GM20000 (cell line): ENCODE measurements at regions not wholly inside any gene's neighbourhood (a gene's known extent, or its start where the extent isn't known, plus 50 kb on each side); places are given as distances from the start of the nearest gene placed in this dataset.

Experiments
- DNase-seq: peaks from one replicate; pipeline ENCODE4 v3.0.0; 2012; ENCODE audit warnings: low spot score
- TF ChIP-seq, protein P1 (sequence below): IDR thresholded peaks from 2 replicates; pipeline ENCODE4 v1.5.1; 2012; ENCODE audit warnings: mild to moderate bottlenecking, control low read depth; ENCODE audit errors: extremely low read depth, missing control alignments

GRCh38 chr14:83041224-83041623, 1507.6 kb upstream of the SEL1L start:
- TF ChIP-seq, protein P1, sequence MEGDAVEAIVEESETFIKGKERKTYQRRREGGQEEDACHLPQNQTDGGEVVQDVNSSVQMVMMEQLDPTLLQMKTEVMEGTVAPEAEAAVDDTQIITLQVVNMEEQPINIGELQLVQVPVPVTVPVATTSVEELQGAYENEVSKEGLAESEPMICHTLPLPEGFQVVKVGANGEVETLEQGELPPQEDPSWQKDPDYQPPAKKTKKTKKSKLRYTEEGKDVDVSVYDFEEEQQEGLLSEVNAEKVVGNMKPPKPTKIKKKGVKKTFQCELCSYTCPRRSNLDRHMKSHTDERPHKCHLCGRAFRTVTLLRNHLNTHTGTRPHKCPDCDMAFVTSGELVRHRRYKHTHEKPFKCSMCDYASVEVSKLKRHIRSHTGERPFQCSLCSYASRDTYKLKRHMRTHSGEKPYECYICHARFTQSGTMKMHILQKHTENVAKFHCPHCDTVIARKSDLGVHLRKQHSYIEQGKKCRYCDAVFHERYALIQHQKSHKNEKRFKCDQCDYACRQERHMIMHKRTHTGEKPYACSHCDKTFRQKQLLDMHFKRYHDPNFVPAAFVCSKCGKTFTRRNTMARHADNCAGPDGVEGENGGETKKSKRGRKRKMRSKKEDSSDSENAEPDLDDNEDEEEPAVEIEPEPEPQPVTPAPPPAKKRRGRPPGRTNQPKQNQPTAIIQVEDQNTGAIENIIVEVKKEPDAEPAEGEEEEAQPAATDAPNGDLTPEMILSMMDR: no peak
- DNase-seq: no peak

GRCh38 chr14:83042858-83043257, 1509.2 kb upstream of the SEL1L start:
- TF ChIP-seq, protein P1: no peak
- DNase-seq: no peak

DNA sequence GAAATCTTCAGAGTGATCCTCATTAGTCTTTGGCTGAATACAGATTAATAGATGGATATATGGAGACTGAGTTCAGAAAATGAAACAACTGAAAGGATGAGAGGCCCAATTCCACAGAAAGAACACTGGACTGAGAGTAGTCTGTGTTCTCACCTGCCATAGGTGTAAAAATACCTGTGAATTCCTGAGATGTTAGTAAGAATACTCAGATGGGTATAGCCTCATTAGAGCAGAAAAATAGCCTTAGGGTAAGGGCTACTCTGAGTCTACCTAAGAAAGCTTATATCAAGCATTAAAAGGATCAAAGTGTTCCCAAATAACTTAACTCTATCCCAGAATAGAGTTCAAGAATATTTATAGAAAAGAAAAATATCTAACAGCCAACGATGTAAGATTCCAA, 1510.3 kb upstream of the SEL1L start:
- TF ChIP-seq, protein P1: no peak
- no peak for DNase-seq

GRCh38 chr14:83047059-83047830, 1513.6 kb upstream of the SEL1L start:
- TF ChIP-seq, protein P1: no peak

DNA sequence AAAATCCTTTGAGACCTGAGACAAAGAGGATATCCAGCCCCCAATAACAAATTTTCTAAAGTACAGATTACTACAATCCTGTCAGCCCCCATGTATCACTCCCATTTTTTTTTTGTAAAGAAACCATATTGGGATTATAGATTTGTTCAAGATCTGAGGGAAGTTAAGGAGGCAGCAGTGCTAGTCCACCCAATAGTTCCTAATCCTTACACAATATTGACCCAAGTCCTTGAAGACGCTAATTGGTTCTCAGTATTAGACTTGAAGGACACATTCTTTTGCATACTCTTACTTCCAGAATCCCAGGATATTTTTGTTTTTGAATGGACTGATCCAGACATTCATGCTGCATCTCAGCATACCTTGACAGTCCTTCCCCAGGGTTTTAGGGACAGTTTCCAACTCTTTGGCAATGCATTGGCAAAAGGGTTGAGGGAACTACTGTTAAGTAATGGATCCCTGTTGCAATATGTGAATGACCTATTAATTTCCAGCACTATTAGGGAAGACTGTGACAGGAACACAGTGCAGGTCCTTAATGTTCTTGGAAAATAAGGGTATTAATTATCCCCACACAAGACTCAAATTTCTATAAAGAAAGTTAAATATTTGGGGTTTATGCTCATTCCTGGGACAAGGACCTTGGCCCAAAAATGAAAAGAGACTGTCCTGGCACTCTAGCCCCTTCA, 1519.5 kb upstream of the SEL1L start:
- TF ChIP-seq, protein P1: no peak
- no peak for DNase-seq

More at GRCh38 chr14:83047059-83047830, 1513.6 kb upstream of the SEL1L start:
- no peak for DNase-seq

DNA sequence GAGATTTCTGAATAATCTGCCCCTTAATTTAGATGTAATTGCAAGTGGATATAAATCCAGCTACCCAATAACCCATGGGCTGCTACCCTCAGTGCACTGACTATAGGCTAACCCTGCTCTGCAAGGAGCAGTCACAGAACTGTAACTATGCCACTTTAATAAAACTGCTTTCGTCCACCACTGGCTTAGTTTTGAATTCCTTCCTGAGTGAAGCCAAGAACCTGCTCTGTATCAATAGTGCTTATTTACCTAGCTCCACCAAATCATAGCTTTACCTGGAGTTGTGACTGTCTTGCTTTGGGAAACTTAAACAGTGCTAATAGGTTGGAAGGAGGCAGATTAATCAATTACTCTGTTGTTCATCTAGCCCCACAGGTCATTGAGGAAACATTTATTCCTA, 1524.4 kb upstream of the SEL1L start:
- DNase-seq: no peak
- TF ChIP-seq, protein P1: no peak

DNA sequence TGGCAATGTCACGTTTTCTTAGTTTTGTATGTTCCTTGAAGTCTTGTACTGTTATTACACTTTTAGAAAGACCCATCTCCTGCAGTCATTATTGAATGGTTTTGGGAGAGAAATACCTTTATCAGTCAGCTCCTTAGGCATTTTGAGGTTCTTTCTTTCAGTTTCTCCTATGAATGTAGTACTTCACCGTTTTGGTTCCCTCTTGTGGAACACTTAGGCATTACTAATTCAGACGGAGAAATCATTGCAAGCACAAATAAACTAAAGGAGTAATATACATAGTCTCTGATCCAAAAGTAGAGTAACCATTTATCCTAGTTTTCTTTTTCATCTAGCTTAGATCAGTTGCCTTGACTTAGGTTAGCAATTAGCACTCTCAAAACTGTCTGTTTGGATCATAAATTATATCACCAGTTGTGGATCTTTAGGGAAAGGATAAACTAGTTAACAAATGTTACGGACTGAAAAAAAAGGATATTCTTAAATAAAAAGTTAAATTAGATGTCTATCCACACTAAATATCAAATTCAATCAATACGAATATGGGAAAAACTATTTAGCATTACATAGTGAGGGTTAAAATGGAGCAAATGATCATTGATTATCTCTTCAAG, 1538.3 kb upstream of the SEL1L start:
- TF ChIP-seq, protein P1: peak; percentile 5
- no peak for DNase-seq
